ENCODE measurements at regions not wholly inside any gene's neighbourhood (a gene's known extent, or its start where the extent isn't known, plus 50 kb on each side); places are given as distances from the start of the nearest gene placed in this dataset.

DNA sequence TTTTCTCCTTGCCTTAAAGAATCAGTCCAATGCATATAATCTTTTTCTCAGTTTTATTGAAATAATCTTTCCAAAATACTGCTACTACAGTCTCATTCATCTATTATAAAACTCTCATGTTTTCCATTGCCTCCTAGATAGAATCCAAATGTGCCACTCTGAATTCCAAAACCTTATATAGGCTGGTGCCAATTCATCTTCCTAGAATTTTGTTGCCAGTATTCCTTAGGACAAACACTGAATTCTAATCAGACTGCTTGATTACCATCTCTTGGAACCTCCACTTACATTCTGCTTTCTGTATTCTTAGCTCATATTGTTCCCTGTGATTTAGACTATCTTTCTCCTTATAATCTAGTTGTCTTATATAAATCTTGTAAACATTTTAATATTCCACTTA lies 427.6 kb upstream of the DCC start:
- Mint-ChIP-seq H3K27me3 (ENCODE audit: low read depth) (no peaks in the 10 kb centered on the region), H3K36me3 (ENCODE audit: insufficient read depth in 1 of 3, low read depth in 3 of 3) (no peaks in the 10 kb centered on the region), H3K9me3 (no peaks in the 10 kb centered on the region), H3K4me3 (no peak overlapping the region), H3K27ac (no peak overlapping the region), H3K4me1 (no peaks in the 10 kb centered on the region)
- Histone ChIP-seq H2AFZ (ENCODE audit: low read length) (no peak overlapping the region), H3T11ph (ENCODE audit: low read length) (no peak overlapping the region), H2BK15ac (ENCODE audit: low read depth, low read length) (no peak overlapping the region), H3K27me3 (ENCODE audit: insufficient read depth, low read length) (no peaks in the 10 kb centered on the region; the same call in 1 of the 2 replicates), H2BK120ac (ENCODE audit: low read depth, low read length, poor library complexity, severe bottlenecking) (no peak overlapping the region), H2BK12ac (ENCODE audit: insufficient read length, low read depth, low read length) (no peak overlapping the region), H4K20me1 (ENCODE audit: control insufficient read depth, insufficient read depth, insufficient read length) (no peaks in the 10 kb centered on the region), H3K14ac (ENCODE audit: insufficient read depth, low read length) (no peak overlapping the region), H2AK5ac (ENCODE audit: insufficient read length, low read length) (no peak overlapping the region), H3K79me1 (ENCODE audit: insufficient read depth, low read depth, low read length, poor library complexity, severe bottlenecking) (no peaks in the 10 kb centered on the region), H2BK20ac (ENCODE audit: low read depth, low read length, poor library complexity, severe bottlenecking) (no peak overlapping the region), H3K23me2 (ENCODE audit: insufficient read length, low read depth, low read length, poor library complexity, severe bottlenecking) (no peaks in the 10 kb centered on the region), H3K27ac (ENCODE audit: insufficient read length, low read depth, low read length) (no peak overlapping the region), H3K9ac (ENCODE audit: extremely low read depth, insufficient read length, low read length) (no peak overlapping the region), H4K91ac (ENCODE audit: insufficient read length, low read depth, low read length) (no peak overlapping the region), H3K56ac (ENCODE audit: insufficient read length, low read depth, low read length) (no peak overlapping the region), H4K8ac (replicated peaks; ENCODE audit: insufficient read length, low read depth, low read length) (no peak overlapping the region), H3K4me1 (ENCODE audit: insufficient read depth, low read length) (no peaks in the 10 kb centered on the region), H3K4ac (ENCODE audit: low read depth, low read length) (no peak overlapping the region), H2BK5ac (ENCODE audit: insufficient read length, low read length) (no peak overlapping the region), H3K23ac (ENCODE audit: insufficient read length, low read depth, low read length) (no peak overlapping the region), H4K5ac (ENCODE audit: insufficient read length, low read depth, low read length) (no peak overlapping the region), H3K18ac (ENCODE audit: insufficient read length, low read depth, low read length) (no peak overlapping the region), H3K9me3 (ENCODE audit: control insufficient read depth, low read depth, low read length) (no peaks in the 10 kb centered on the region), H3K4me2 (ENCODE audit: insufficient read depth, insufficient read length, low read length) (no peak overlapping the region), H3K79me2 (ENCODE audit: insufficient read depth, low read length) (no peaks in the 10 kb centered on the region)
- DNase-seq: no peak
- TF ChIP-seq, protein P1, sequence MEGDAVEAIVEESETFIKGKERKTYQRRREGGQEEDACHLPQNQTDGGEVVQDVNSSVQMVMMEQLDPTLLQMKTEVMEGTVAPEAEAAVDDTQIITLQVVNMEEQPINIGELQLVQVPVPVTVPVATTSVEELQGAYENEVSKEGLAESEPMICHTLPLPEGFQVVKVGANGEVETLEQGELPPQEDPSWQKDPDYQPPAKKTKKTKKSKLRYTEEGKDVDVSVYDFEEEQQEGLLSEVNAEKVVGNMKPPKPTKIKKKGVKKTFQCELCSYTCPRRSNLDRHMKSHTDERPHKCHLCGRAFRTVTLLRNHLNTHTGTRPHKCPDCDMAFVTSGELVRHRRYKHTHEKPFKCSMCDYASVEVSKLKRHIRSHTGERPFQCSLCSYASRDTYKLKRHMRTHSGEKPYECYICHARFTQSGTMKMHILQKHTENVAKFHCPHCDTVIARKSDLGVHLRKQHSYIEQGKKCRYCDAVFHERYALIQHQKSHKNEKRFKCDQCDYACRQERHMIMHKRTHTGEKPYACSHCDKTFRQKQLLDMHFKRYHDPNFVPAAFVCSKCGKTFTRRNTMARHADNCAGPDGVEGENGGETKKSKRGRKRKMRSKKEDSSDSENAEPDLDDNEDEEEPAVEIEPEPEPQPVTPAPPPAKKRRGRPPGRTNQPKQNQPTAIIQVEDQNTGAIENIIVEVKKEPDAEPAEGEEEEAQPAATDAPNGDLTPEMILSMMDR (conservative IDR thresholded peaks at IDR 0.05): no peak
